Activated CD8-positive, alpha-beta memory T cell treated with anti-CD3 and anti-CD28 coated beads for 36 hours (primary cell): ENCODE measurements at regions not wholly inside any gene's neighbourhood (a gene's known extent, or its start where the extent isn't known, plus 50 kb on each side); places are given as distances from the start of the nearest gene placed in this dataset.

ENCODE experiments used
- CTCF ChIA-PET: fragments of 350-600 bp; sonication (Branson Sonifier 250); formaldehyde crosslinking; loops from one replicate; lab custom pipeline; 2021; ENCODE audit warnings: antibody characterized with exemption; lab: Charles Lee
- POLR2A ChIA-PET: fragments of 350-600 bp; sonication (Branson Sonifier 250); formaldehyde crosslinking; loops from one replicate; lab custom pipeline; 2021; ENCODE audit warnings: antibody characterized with exemption; lab: Charles Lee

- ChIA-PET CTCF (no interaction called here), POLR2A (no interaction called here)
These were observed 293.6 kb downstream of the SHQ1 start for GRCh38 chr3:72554689-72555088.

- ChIA-PET CTCF (no interaction called here), POLR2A (no interaction called here)
These were observed 294.9 kb downstream of the SHQ1 start for GRCh38 chr3:72553298-72553697.

GRCh38 chr3:72550582-72551262 lies 297.5 kb downstream of the SHQ1 start:
- ChIA-PET POLR2A (no interaction called here), CTCF (interaction anchor here (0.6 to 0.7 kb wide), 4 partner anchors 93 to 408 kb away, joined by 3 to 4 read pairs (median 3); no protein-coding TSS in a partner anchor)

GRCh38 chr3:72549761-72550581 lies 298.3 kb downstream of the SHQ1 start:
- ChIA-PET CTCF (no interaction called here), POLR2A (no interaction called here)

- ChIA-PET CTCF (no interaction called here), POLR2A (no interaction called here)
These were observed 299.3 kb downstream of the SHQ1 start for GRCh38 chr3:72548981-72549380.

- CTCF ChIA-PET: no interaction called here
- POLR2A ChIA-PET: no interaction called here
These were observed 299.8 kb downstream of the SHQ1 start for GRCh38 chr3:72548461-72548860.

GRCh38 chr3:72547183-72547582 lies 301.1 kb downstream of the SHQ1 start:
- ChIA-PET POLR2A (no interaction called here), CTCF (no interaction called here)

GRCh38 chr3:72544239-72544638 lies 304.0 kb downstream of the SHQ1 start:
- ChIA-PET CTCF (no interaction called here), POLR2A (no interaction called here)

GRCh38 chr3:72543246-72543645 lies 305.0 kb downstream of the SHQ1 start:
- CTCF ChIA-PET: interaction anchor here (0.7 kb wide), 1 partner anchor 77 kb away, joined by 7 read pairs; no protein-coding TSS in a partner anchor
- POLR2A ChIA-PET: no interaction called here

GRCh38 chr3:72542781-72543180 lies 305.5 kb downstream of the SHQ1 start:
- POLR2A ChIA-PET: no interaction called here
- CTCF ChIA-PET: no interaction called here

GRCh38 chr3:72539856-72540255 lies 308.4 kb downstream of the SHQ1 start:
- ChIA-PET CTCF (no interaction called here), POLR2A (no interaction called here)

GRCh38 chr3:72538070-72538745 lies 310.0 kb downstream of the SHQ1 start:
- ChIA-PET POLR2A (no interaction called here), CTCF (interaction anchor here (0.5 to 1.3 kb wide), 3 partner anchors 41 to 206 kb away, joined by 3 to 5 read pairs (median 3); no protein-coding TSS in a partner anchor)

- CTCF ChIA-PET: interaction anchor here (0.5 to 1.3 kb wide), 3 partner anchors 40 to 207 kb away, joined by 3 to 5 read pairs (median 3); no protein-coding TSS in a partner anchor
These were observed 310.8 kb downstream of the SHQ1 start for GRCh38 chr3:72537448-72537847.

GRCh38 chr3:72536878-72537267 lies 311.4 kb downstream of the SHQ1 start:
- POLR2A ChIA-PET: no interaction called here
- CTCF ChIA-PET: interaction anchor here (1.3 kb wide), 1 partner anchor 39 kb away, joined by 3 read pairs; no protein-coding TSS in a partner anchor

More at GRCh38 chr3:72537448-72537847, 310.8 kb downstream of the SHQ1 start:
- POLR2A ChIA-PET: no interaction called here

- CTCF ChIA-PET: interaction anchor here (1.3 kb wide), 1 partner anchor 39 kb away, joined by 3 read pairs; no protein-coding TSS in a partner anchor
These were observed 311.9 kb downstream of the SHQ1 start for GRCh38 chr3:72536206-72536877.

GRCh38 chr3:72535772-72536171 lies 312.5 kb downstream of the SHQ1 start:
- CTCF ChIA-PET: interaction anchor here (0.7 kb wide), 1 partner anchor 129 kb away, joined by 3 read pairs; no protein-coding TSS in a partner anchor
- POLR2A ChIA-PET: interaction anchor here (0.7 kb wide), 1 partner anchor 14 kb away, joined by 4 read pairs; no protein-coding TSS in a partner anchor

More at GRCh38 chr3:72536206-72536877, 311.9 kb downstream of the SHQ1 start:
- POLR2A ChIA-PET: no interaction called here

- POLR2A ChIA-PET: no interaction called here
- CTCF ChIA-PET: no interaction called here
These were observed 314.4 kb downstream of the SHQ1 start for GRCh38 chr3:72533591-72534473.

GRCh38 chr3:72530426-72530825 lies 317.8 kb downstream of the SHQ1 start:
- POLR2A ChIA-PET: no interaction called here
- CTCF ChIA-PET: no interaction called here
